Cardiac fibroblast (primary cell): ENCODE measurements at regions not wholly inside any gene's neighbourhood (a gene's known extent, or its start where the extent isn't known, plus 50 kb on each side); places are given as distances from the start of the nearest gene placed in this dataset.
A peak's percentile ranks its signal among the peaks of the same experiment; 100 is the strongest.

ENCODE experiments used
- DNase-seq, 2 donors: peaks; one replicate each; pipeline versions ENCODE4 v3.0.0 to v3.0.0-alpha.2; 2010; ENCODE audit warnings: low read depth in 2 of 2
- H3K4me3 ChIP-seq, 2 donors: replicated peaks in 1 of 2; 1 replicate in 1 of 2; 2 replicates in 1 of 2; pipeline ENCODE4 v1.5.1; 2011; ENCODE audit warnings: low read depth in 2 of 2, low read length in 2 of 2, mild to moderate bottlenecking in 2 of 2, moderate library complexity in 1 of 2
- TF ChIP-seq, protein P1 (sequence below): IDR thresholded peaks from one replicate; pipeline ENCODE4 v1.5.1; 2011; ENCODE audit warnings: low read depth, mild to moderate bottlenecking, low read length, inconsistent platforms

DNA sequence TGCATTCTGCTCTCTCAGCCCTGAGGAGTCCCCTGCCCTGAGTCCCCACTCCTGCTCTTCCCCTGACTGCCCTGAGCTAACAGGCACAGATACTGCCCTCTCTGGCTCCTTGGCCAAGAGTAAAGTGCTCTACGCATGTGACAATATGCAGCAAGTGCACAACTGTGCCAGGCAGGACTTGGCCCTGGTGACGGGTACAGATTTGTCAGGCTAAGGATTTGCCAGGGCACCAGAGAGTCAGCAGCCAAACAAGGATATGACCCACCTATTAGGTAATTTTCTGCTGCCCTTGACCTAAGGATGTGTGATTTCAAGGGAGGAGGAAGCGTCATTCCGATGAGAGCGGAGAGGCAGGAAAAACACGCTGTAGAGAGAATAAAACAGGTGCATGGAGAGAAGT is 339.0 kb downstream of the PTPRU start:
- TF ChIP-seq, protein P1, sequence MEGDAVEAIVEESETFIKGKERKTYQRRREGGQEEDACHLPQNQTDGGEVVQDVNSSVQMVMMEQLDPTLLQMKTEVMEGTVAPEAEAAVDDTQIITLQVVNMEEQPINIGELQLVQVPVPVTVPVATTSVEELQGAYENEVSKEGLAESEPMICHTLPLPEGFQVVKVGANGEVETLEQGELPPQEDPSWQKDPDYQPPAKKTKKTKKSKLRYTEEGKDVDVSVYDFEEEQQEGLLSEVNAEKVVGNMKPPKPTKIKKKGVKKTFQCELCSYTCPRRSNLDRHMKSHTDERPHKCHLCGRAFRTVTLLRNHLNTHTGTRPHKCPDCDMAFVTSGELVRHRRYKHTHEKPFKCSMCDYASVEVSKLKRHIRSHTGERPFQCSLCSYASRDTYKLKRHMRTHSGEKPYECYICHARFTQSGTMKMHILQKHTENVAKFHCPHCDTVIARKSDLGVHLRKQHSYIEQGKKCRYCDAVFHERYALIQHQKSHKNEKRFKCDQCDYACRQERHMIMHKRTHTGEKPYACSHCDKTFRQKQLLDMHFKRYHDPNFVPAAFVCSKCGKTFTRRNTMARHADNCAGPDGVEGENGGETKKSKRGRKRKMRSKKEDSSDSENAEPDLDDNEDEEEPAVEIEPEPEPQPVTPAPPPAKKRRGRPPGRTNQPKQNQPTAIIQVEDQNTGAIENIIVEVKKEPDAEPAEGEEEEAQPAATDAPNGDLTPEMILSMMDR = no peak
- no peak overlapping the region for H3K4me3 ChIP-seq
- DNase-seq = no peak

DNA sequence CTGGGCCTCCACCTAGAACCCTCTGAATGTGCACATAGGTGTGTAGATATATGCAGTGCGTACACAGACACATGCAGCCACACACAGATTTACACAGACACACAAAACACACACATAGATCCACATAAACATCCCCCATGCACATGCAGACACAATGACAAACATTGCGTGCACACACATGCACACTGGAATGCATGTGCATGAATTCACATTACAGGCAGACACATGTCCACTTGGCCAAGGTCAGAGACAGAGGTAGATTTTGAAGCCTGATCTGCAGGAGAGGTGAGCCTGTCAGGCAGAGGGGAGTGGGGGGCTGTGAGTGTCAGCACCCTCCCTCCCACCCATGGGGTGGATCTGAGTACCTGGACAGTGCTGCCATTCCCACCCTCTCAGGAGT is 338.5 kb downstream of the PTPRU start:
- no peak for DNase-seq
- TF ChIP-seq, protein P1 = no peak
- no peak overlapping the region for H3K4me3 ChIP-seq

DNA sequence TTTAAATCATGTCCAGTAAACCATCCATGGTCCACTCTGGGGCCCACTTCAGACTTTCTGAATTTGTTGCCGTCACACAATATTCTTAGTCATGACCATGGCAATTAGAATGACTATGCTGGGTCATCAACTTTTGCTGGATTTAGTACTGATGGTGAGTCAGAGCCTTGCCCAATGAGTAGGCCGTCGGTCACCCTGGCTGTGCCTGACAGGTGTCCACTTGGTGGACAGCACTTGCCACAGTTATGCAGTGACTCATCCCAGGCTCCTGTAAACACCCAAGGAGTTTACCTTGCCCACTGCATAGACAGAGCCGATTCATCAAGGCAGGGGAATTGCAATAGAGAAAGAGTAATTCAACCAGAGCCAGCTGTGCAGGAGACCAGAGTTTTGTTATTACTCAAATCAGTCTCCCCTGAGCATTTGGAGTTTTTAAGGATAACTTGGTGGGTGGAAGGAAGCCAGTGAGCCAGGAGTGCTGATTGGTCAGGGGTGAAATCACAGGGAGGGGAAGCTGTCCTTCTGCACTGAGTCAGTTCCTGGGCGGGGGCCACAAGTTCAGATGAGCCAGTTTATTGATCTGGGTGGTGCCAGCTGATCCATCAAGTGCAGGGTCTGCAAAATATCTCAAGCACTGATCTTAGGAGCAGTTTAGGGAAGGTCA is 333.8 kb downstream of the PTPRU start:
- no peak overlapping the region for H3K4me3 ChIP-seq
- DNase-seq = peak; percentile 8 to 59
- TF ChIP-seq, protein P1 = no peak

DNA sequence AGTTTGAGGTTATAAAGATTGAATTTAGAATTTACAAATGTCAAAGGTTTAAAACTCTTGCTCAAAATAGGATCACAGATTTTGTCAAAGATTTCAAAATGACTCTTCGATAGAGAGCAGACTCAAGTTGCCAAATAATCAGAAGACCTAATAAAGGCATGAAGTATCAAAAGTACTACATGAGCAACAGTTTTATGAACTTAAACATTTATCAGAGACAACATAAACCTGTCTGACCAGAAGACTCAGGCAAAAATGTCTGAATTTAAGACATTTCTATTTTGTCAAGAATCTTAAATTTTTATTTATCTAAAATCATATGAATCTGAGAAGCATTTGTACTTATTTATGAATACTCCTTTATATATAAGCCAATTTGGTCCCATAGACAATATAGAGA is 330.9 kb downstream of the PTPRU start:
- TF ChIP-seq, protein P1 = no peak
- no peak overlapping the region for H3K4me3 ChIP-seq
- DNase-seq = no peak

DNA sequence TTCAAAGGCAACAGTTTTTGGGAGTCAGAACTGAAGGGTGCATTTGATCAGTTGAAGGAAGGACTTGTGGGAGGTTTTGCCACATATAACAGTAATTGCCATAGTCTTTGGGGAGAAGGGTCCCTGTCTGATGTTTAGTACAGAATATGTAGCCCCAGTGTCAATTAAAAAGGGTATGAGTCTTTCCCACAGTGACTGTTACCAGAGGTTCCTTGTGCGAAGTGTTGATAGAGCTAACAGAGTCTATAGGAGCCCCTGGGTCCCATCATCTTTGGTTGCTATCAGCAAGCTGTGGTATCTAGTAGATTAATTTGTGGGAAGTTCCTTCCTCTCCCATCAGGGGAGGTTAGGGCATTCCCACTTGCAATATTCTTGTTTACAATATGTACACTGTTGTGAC is 329.2 kb downstream of the PTPRU start:
- H3K4me3 ChIP-seq = no peak overlapping the region
- no peak for DNase-seq
- TF ChIP-seq, protein P1 = no peak

DNA sequence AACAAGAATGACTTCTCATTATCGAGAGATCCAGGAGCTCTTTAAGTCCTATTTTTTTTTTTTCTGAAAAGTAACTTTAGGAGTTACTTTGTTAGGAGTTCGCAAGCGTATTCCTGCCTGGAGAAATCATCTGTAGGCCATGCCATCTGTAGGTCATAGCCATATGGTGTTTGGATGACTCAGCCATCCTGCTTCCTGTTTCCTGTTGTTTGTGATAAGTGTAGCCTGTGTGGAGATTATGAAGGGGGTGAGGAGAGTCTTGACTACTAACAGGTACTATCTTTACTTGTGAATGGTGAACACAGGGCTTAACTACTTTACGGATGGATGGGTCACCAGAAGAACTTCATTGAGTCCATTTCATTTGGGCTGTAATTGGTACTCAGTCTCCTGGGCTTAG is 327.2 kb downstream of the PTPRU start:
- peak; percentile 9 to 28 for DNase-seq
- TF ChIP-seq, protein P1 = no peak
- no peak overlapping the region for H3K4me3 ChIP-seq

DNA sequence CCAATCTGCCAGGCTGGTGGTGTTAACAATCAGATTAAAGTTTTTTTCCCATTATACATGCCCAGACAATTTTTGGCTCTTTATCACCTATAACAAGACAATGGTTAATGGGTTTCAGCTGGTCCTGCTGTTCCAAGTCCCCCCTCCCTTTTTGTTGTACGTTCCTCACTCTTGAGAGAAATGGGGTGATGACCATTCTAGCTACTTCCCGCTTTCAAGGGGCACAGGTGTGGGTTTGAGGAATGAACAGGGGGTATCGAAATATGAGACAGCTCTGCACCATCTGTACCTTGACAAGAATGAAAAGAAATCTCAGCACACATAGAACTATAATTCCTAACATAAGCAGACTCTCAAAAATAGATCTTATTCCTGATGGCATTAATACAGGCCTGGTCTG is 326.8 kb downstream of the PTPRU start:
- TF ChIP-seq, protein P1 = no peak
- no peak for DNase-seq
- no peak overlapping the region for H3K4me3 ChIP-seq
